IPS-11a (cell line): ENCODE measurements at regions not wholly inside any gene's neighbourhood (a gene's known extent, or its start where the extent isn't known, plus 50 kb on each side); places are given as distances from the start of the nearest gene placed in this dataset.

Experiments used
- H3K4me3 ChIP-seq: one replicate; pipeline ENCODE4 v1.5.1; 2013; ENCODE audit warnings: low read depth, low read length, control low read depth

DNA sequence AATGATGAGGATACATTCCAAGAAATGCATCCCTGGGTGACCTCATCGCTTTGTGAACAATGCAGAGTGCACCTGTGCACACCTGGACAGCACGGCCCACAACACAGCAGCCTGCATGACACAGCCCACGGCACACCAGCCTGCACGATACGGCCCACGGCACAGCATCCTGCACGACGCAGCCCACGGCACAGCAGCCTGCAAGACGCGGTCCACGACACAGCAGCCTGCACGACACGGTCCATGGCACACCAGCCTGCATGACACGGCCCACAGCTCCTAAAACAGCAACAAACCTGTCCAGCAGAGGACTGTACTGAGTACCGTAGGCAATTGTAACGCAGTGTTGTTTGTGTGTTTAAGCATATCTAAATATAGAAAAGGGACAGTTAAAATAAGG, 134.7 kb upstream of the PPP2R2D start:
- H3K4me3 ChIP-seq, result no peak overlapping the region

DNA sequence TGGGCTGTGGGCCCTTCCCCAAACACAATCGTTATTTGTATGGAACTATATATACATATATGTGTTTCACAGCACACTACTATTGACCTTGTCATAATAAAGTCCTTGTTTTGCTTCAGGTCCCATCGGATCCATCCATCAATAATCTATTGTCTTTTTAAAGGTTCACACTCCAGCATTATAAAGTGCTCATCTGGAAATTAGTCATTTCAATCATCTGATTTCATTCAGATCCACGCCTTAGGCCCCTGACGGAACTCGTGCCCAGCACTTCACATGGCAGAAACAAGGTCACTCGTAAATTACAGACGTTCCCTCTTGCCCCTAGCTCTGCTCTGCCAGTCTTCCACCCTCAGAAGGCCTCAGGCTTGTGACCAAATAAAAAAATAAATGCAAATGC, 133.1 kb upstream of the PPP2R2D start:
- H3K4me3 ChIP-seq, result no peak overlapping the region

DNA sequence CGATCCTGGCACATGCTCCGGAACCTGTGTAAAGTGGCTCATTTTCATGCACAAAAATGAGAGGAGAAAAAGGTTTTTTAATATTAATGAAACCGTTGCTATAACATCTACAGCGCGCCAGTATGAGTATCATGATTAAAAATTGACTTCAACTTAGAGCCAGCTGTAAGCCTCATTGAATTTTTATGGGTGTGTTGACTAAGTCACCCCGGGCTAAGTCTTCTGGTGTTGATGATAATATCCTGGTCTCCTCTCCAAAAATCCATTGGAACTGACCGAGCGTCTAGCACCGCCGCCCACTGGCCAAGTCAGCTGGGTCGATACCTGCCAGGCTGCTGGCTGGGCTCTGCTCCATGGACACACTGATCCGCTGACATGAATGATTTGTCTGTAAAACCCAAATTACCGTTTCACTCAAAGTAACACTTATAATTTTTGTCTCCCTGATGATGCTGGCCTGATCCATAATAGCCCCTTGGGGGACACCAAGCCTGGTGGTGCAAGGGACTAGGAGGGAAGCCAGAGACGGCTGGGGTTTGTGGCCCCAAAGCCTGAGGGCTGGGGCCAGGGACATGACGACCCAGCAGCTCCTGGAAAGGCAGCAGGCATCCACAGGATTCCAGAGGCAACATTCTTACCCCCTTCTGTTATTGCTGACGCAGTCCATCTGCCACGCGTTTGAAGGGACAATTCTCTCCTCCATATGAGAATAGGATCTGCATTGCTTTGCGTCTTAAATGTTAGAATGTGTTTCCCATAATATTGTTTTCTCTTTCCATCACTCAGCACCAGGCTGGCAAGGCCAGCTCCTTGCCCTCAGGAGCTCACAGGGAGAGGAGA, 131.0 kb upstream of the PPP2R2D start:
- no peak overlapping the region for H3K4me3 ChIP-seq

DNA sequence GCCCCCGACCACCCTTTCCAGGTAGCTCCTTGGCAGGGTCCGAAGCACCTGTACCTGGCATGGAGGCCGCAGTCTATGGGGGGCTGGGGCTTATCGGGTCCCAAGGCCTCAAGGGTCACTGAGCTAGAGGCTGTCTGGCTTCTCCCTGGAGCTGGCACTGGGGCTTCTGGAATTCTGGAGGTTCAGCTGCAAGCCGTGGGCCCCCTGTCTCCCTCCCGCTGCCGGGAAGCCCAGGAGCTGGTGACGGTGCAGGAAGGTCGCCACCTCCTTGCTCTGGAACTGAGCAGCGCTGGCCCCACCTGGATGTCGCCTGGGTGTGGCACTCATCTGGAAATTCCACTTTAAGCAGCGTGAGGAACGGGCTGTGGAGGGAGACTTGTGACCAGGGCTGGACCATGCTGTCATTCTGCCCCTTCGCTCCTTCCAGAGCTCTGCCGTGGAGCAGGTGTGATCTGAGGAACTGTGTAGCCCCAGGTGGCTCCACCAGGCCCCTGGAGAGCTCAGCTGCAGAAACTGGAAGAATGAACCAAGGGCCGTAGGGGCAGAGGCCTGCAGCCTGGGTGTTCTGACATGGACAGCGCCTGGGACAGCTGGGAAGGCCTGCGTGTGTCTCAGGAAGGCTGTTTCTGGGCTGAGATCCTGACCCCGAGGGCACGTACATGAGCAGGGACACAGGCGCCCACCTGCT, 129.7 kb upstream of the PPP2R2D start:
- H3K4me3 ChIP-seq, result no peak overlapping the region

DNA sequence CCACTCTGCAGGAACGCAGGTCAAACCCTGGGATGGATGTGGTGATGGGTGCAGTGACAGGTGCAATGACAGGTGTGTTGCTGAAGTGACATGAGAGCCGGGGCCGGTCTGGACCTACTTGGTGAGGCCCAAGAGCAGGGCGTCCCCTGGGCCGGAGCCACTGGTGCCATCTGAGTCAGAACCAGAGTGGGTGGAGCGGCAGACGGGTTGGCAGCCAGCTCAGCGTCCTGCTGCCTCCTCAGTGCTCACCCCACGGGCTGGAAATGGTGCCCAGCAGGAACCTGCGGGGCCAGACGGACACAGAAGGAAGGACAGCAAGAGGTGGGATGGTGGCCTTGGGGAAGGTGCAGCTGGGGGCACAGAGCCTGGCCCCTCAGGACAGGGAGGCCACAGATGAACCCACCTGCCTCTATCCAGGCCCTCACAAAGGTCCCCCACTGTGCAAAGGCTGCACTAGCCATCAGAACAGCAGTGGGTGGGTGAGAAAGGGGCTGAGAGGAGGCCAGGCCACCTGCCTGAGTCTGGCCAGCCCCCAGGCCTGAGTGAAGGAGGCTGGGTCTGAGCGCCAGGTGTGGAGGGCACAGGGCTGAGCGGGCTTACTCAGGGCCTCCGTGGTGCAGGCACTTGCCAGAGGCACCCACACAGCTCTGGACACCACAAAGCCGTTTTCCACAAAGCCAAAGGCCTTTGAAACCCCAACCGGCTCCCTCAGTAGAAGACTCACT, 129.0 kb upstream of the PPP2R2D start:
- H3K4me3 ChIP-seq, result no peak overlapping the region

DNA sequence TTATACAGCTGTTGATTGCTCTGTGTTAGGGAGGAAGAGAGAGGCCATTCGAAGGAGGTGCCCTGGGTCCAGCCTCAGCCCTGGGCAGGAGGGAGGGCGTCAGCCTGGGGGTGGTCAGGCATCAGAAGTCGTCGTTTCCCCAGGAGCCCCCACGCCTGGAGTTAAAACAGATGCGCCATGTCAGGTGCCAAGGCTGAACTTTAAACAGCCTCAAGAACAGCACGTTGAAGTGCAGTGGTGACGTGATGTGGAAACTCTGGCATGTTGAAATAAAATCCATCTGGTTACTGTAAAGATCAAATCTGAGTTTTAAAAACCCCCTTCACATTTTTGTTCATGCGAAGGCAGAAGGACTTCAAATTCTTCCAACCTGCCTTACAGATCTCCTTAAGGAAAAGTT, 128.4 kb upstream of the PPP2R2D start:
- H3K4me3 ChIP-seq, result no peak overlapping the region

DNA sequence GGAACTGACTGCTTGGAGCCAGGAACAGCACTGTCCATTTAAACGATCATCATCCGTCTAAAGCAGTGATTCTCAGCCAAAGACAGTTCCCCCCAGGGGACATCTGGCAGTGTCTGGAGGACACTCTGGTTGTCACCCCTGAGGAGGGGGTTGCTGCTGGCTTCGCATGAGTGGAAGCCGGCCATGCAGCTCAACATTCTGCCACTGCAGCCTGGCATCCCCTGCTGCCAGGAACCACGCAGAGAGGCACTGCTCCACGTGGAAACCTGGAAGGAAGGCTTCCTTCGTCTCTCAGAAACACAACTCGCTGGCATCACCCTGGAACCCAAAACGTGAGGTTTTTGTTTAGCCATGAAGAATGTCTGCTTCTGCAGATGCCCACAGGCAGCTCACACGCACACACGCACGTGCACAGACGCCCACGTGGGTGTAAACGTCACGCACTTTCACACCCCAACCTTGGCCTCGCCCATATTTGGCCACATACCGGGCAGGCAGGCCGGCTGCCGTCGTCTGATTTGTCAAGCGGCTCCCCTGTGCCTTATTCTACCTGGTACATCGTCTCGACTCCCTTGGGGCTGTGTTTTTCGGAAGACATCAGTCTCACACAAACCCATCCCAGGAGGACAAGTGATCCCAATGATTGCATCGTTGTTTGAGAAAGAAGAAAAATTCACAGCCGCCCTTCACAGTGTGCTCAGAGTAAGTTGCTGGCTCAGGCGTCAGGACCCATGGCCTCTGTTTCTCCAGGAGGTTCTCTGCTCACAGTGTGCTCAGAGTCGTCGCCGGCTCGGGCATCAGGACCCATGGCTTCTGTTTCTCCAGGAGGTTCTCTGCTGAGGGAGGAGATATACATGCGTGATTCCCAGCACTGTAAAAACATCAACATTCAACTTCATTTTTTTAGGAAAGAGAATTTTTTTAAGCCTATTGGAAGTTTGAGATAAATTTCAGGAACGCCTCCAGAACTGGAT, 127.2 kb upstream of the PPP2R2D start:
- no peak overlapping the region for H3K4me3 ChIP-seq

DNA sequence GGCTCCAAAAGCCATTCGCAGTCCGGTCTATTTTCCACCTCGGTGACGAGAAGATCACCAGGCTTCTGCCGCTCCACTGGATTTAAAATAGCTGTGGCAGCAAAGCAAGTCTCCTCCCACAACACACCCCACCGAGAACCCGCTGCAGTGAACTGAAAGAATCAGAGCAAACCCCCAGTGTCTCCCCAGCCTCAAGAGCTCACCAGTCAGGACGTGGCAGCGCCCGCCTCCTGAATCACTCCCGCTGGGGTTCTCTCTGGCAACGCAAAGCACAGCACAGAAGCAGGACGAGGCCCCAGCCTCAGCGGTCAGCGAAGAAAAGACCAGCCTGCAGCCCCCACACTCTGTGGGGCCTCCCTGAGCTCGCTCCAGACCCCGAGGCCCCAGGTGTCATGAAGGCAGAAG, 126.1 kb upstream of the PPP2R2D start:
- no peak overlapping the region for H3K4me3 ChIP-seq

DNA sequence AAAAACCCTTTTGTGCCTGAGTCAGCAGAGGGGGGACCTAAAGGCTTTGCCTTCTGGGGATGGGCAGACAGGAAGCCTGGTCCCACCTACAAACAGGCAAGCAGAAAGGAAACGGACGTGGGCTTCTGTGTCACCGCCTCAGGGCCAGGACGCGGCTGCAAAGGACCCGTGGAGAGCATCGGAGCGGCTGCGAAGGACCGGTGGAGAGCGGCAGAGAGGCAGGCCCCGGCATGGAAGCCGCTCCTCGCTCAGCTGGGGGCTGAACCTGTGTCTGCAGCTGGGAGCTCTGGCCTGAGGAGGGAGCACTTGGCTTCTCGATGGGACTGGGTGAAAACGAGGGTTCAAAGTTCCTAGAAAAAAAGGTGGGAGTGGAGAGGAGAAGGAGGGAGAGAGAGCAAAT, 125.4 kb upstream of the PPP2R2D start:
- H3K4me3 ChIP-seq, result no peak overlapping the region

DNA sequence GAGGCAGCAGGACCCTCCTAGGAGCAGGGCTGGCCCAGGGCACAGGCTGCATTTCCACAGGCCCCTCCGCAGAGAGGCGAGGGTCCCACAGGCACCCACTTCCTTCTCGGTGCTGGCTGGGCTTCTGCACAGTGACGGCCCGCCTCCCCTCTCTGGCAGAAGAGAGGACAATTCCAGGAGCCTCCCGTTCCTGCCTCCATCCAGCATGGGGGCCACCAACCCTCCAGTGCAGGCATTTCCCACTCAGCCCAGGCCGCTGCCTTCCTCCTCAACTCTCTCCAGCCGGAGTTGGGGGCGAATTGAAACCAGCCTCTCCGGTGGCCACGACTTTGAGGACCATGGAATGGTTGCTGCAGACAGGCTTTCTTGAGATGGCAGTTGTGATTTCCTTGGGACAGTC, 125.0 kb upstream of the PPP2R2D start:
- H3K4me3 ChIP-seq, result no peak overlapping the region

DNA sequence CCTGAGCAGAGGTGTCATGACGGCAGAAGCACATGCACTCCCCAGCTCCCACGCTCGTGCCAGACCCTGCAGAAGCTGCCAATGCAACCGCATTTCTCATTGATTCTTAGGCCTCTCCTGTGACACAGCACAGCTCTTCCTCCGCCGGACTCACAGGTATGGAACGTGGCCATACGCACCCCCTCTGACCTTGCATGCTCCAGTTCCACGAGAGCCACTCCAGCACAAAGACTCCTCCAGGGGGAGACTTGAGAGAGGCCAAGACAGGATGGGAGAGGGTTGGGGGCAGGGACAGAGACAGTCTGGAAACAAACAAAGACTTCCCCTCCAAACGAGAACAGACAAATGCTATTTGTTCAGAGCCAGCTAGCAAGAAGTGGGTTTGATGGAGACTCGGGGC, 124.3 kb upstream of the PPP2R2D start:
- no peak overlapping the region for H3K4me3 ChIP-seq

DNA sequence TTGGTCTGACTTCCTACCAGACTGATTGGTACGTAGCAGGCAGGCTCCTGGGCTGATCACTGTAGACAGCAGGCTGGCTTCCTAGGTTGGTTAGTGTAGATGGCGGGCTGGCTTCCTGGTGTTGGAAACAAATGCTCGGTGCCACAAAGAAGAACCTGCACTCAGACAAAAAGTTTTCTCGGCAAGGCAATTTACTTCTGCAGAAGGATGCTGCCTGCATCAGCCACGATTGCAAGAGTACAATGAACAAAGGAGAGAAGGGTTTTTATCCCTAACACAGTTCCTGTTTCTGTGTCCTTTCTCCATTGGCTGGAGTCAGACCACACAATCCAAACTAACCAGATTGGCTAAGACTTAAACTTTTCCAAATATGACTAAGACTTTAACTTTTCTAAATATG, 123.6 kb upstream of the PPP2R2D start:
- no peak overlapping the region for H3K4me3 ChIP-seq

DNA sequence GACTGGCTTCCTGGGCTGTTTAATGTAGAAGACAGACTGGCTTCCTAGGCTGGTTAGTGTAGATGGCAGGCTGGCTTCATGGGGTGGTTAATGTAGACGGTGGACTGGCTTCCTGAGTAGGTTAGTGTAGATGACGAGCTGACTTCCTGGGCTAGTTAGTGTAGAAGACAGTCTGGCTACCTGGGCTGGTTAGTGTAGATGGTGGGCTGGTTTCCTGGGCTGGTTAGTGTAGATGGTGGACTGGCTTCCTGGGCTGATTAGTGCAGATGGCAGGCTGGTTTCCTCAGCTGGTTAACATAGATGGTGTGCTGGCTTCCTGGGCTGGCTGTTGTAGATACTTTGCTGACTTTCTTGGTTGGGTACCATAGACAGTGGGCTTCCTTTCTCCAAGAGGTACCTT, 122.9 kb upstream of the PPP2R2D start:
- H3K4me3 ChIP-seq, result no peak overlapping the region

DNA sequence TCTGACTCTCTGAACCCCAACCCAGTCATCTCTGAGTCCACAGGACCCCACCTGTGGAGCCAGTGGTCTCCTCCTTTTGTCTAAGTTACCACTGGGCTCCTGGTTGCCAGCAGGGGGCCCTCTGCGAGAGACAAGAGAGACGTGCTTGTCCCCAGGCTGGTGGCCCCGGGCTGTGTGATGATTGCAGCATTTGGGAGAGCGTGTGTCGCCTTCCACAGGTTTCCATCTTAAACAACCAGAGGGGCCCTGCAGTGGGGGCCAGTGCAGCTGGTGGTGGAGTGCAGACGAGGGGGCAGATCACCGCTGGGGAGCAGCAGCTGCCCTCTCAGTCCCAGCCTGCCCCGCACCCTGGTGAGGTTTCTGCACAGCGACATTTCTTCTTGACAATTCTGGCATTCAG, 122.4 kb upstream of the PPP2R2D start:
- H3K4me3 ChIP-seq, result no peak overlapping the region

DNA sequence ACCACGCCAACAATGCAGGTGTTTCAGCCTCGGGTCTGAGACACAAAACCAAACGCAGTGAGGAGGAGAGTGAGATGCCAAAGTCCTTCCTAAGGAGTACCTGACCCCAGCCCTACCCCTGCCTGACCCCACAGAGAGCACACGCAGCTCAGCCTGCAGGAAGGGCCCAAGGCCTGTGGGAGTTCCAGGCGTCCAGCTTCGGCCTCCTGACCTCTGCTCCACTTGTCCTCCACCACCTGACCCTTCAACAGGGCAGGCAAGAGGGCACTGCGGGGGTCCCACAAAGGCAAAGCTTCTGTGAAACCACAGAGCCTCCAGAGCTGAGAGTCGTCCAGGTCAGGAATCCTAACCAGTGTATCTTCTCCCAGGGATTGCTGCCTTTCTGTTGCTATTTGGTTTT, 122.0 kb upstream of the PPP2R2D start:
- H3K4me3 ChIP-seq, result no peak overlapping the region

DNA sequence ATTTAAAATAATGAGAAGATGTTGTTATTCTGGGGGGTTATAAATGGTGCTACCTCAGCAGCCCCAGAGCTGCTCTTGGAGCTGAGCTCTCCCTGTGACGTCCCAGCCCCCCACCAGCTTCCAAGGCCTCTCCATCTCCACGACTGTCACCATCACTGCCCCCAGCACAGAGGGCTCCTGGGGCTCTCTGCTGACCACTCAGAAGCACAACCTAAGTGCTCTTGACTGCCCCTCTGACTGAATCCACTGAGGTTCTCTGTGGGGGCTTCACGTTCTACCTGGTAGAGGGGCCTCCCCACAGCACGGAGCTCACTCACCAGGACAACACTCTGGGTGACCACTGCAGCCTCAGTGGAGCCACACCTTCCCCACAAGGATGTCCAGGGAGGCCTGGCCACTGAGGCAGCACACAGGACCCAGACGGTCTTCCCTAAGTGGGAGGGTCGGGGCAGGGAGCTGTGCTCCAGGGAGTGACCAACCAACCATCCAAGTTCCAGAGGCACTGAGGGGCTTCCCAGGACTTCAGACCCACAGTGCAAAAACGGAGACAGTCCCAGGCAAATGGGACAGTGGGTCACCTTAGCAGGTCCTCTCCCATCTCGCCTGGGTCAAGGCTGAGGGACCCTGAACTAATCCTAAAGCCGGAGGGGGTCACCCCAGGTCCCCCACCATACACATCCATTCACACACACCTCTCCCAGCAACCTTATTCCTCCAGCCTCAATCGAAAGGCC, 121.0 kb upstream of the PPP2R2D start:
- H3K4me3 ChIP-seq, result no peak overlapping the region

DNA sequence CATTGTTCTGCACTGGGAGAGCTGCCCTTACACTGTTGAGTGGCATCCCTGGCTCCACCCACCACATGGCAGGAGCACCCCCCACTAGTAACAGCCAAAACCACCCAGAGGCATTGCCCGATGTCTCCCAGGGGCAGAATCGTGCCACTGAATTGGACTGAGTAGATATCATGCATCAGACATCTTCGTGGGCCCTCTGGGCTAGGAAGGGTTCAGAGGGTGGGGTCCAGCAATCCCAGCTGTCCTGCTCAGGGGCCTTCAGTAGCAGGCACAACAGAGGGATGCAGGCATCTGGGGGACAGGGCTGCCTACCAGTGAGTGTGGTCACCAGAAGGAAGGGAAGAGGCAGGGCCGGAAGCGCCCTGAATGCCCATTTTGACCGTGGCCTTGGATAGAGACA, 119.7 kb upstream of the PPP2R2D start:
- no peak overlapping the region for H3K4me3 ChIP-seq

DNA sequence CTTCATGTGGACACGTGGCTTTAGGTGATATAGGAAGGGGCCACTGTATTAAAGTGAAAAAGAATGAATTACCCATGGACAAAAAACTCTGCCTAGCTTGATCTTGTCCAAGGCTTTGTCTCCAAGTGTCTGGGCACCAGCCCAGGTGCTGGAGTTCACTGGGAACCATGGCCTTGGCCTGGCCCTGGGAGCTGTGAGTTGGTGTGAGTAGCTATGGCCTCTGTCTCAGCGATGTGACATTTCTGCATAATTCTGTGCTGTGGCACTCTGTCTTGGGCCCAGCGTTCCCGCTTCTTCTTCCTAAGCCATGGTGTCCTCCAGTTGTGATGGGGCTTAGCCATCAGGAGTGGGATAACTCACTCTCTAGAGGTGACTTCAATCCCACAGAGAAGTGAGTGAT, 119.0 kb upstream of the PPP2R2D start:
- no peak overlapping the region for H3K4me3 ChIP-seq

DNA sequence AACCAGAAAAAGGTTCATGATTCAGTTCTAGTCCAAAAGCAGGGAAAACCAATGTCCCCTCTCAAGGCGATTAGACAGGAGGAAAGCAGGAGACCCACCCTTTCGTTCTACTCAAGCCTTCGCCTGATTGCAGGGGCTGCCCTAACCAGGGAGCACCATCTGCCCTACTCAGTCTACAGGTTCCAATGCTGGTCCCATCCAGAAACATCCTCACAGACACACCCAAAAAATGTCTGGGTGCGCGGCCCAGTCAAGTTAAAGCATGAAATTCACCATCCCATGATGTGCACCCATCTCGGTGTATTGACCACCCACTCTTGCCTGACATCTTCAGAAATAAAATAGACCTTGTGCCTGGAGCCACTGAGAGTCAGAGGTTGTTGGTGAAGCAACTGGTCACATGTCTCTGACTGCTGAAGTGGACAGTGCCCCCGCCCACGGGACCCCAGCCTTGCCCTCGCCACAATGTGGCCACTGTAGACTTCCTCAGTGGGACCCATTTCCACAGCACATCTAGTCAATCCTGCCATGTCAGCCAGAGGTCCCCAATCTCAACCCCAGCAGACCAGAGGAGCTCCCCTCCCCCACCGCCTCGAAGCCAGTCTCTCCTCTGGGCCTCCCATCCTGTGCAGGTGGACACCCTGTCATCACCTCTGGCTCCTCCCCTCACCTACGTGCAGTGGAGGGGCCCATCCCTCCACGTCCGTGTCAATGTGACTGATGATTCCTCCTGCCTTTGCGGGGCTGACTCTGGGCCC, 116.3 kb upstream of the PPP2R2D start:
- H3K4me3 ChIP-seq, result no peak overlapping the region

DNA sequence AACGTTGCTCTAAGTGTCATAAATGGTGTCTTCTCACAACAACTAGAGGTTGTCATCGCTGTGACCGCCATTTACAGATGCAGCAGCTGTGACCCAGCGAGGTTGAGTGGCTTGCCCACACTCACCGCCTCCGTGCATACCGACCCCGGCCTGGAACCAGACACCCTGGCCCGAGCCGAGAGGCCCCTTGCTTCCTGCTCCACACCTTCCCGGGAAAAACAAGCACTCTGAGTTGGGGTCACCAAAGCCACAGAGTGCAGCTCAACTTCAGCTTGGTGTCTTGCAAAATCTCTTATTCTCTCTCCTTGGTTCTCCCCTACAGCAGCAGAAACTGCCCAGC, 115.7 kb upstream of the PPP2R2D start:
- H3K4me3 ChIP-seq, result no peak overlapping the region
